ENCODE measurements at regions not wholly inside any gene's neighbourhood (a gene's known extent, or its start where the extent isn't known, plus 50 kb on each side); places are given as distances from the start of the nearest gene placed in this dataset.

GRCh38 chr7:41465571-41465970 is 237.3 kb downstream of the INHBA start:
- H3K4me3 ChIP-seq (ENCODE audit: low read depth, low read length), result no peak overlapping the region
- TF ChIP-seq CTCF (IDR thresholded peaks at IDR 0.05; ENCODE audit: low read depth, low read length), result no peak
- TF ChIP-seq, protein P1, sequence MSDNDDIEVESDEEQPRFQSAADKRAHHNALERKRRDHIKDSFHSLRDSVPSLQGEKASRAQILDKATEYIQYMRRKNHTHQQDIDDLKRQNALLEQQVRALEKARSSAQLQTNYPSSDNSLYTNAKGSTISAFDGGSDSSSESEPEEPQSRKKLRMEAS (IDR thresholded peaks at IDR 0.05; ENCODE audit: low read depth, low read length), result no peak
- no peak for TF ChIP-seq MYC (IDR thresholded peaks at IDR 0.05; ENCODE audit: low read depth, low read length)
- TF ChIP-seq POLR2A (IDR thresholded peaks at IDR 0.05; ENCODE audit: extremely low read depth, insufficient read length), result no peak
- no peak for DNase-seq (ENCODE audit: low read depth)

DNA sequence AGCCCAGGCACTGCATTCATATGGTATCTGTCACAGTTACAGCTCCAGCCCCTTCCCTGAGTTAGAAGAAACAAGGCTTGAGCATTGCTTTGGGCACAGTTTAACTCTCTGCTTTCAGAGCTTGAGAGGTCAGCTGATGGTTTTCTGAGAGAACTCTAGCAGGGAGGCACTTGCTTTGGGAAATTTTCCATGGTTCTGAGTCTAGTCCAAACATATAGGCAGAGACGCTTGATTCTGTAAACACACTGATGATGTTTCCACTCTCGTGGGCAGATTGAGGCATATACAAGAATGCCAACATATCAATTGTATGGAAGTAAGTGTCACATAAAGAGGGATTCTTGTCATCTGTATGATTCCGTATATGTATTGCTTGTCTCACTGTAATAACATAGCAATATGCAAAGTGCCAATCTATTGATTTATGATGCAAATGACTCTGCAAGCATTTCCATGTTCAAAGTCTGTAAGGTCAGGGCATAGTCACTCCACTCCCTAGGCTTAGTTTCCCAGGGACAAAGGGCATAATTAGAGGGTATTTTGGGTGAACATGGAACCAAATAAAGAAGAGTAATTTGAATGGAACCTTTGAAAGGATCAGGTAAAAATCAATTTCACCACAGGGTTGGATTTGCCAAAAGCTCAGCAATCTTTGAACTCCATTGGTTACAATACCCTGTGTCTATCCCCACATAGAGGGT is 239.0 kb downstream of the INHBA start:
- DNase-seq (ENCODE audit: low read depth), result no peak
- no peak overlapping the region for H3K4me3 ChIP-seq (ENCODE audit: low read depth, low read length)
- TF ChIP-seq POLR2A (IDR thresholded peaks at IDR 0.05; ENCODE audit: extremely low read depth, insufficient read length), result no peak
- no peak for TF ChIP-seq CTCF (IDR thresholded peaks at IDR 0.05; ENCODE audit: low read depth, low read length)
- no peak for TF ChIP-seq MYC (IDR thresholded peaks at IDR 0.05; ENCODE audit: low read depth, low read length)
- TF ChIP-seq, protein P1 (IDR thresholded peaks at IDR 0.05; ENCODE audit: low read depth, low read length), result no peak

GRCh38 chr7:41459623-41460261 is 243.1 kb downstream of the INHBA start:
- H3K4me3 ChIP-seq (ENCODE audit: low read depth, low read length), result peak overlapping the region; percentile 0
- DNase-seq (ENCODE audit: low read depth), result peak; percentile 83
- TF ChIP-seq, protein P1 (IDR thresholded peaks at IDR 0.05; ENCODE audit: low read depth, low read length), result peak; percentile 26; the same call in 1 of the 2 replicates
- no peak for TF ChIP-seq MYC (IDR thresholded peaks at IDR 0.05; ENCODE audit: low read depth, low read length)
- TF ChIP-seq CTCF (IDR thresholded peaks at IDR 0.05; ENCODE audit: low read depth, low read length), result no peak
- TF ChIP-seq POLR2A (IDR thresholded peaks at IDR 0.05; ENCODE audit: extremely low read depth, insufficient read length), result no peak

DNA sequence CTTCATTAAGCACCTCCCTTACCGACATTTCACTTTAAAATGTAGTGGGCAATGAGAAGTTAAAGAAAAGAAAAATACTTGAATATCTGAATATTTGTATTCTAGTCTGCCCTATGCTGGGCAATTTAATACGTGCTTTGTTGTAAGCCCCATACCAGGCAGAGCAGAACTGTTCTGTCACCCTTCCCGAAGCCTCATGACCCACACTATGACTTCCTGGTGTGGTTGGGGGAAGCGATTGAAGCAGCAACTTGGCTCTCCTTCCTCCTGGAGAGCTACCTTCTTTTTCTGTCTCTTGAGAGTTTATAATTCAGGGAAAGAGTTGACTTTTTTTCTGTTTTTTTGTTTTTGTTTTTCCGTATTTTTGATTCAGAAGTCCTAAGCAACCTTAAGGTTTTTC is 243.7 kb downstream of the INHBA start:
- TF ChIP-seq MYC (IDR thresholded peaks at IDR 0.05; ENCODE audit: low read depth, low read length), result no peak
- TF ChIP-seq POLR2A (IDR thresholded peaks at IDR 0.05; ENCODE audit: extremely low read depth, insufficient read length), result no peak
- no peak for TF ChIP-seq CTCF (IDR thresholded peaks at IDR 0.05; ENCODE audit: low read depth, low read length)
- TF ChIP-seq, protein P1 (IDR thresholded peaks at IDR 0.05; ENCODE audit: low read depth, low read length), result no peak
- H3K4me3 ChIP-seq (ENCODE audit: low read depth, low read length), result no peak overlapping the region
- DNase-seq (ENCODE audit: low read depth), result peak; percentile 33

GRCh38 chr7:41457832-41458437 is 245.0 kb downstream of the INHBA start:
- TF ChIP-seq POLR2A (IDR thresholded peaks at IDR 0.05; ENCODE audit: extremely low read depth, insufficient read length) (no peak), CTCF (IDR thresholded peaks at IDR 0.05; ENCODE audit: low read depth, low read length) (no peak), MYC (IDR thresholded peaks at IDR 0.05; ENCODE audit: low read depth, low read length) (no peak)
- TF ChIP-seq, protein P1 (IDR thresholded peaks at IDR 0.05; ENCODE audit: low read depth, low read length), result no peak
- no peak overlapping the region for H3K4me3 ChIP-seq (ENCODE audit: low read depth, low read length)
- no peak for DNase-seq (ENCODE audit: low read depth)
